Upper lobe of left lung (tissue), 6 donors: ENCODE measurements at regions not wholly inside any gene's neighbourhood (a gene's known extent, or its start where the extent isn't known, plus 50 kb on each side); places are given as distances from the start of the nearest gene placed in this dataset.

Source experiments
- ATAC-seq, 2 donors: fragments of 200-7000 bp; cut with Tn5 transposase; one replicate each; pipeline ENCODE4 v1.9.1; 2022; ENCODE audit warnings: mild to moderate bottlenecking in 2 of 2, moderate library complexity in 2 of 2; ENCODE audit not compliant: low FRiP score in 2 of 2
- DNase-seq, 2 donors: peaks; one replicate each; pipeline ENCODE4 v3.0.0-alpha.2; 2019 to 2020
- H3K27ac ChIP-seq, 4 donors: fragments of 200-600 bp; sonication (generic); one replicate each; pipeline ENCODE4 v1.5.1; 2016 to 2019
- H3K27me3 ChIP-seq, 4 donors: fragments of 200-600 bp; sonication (generic); one replicate each; pipeline ENCODE4 v1.5.1; 2017 to 2019
- H3K36me3 ChIP-seq, 4 donors: fragments of 200-600 bp; sonication (generic); one replicate each; pipeline ENCODE4 v1.5.1; 2016 to 2019
- H3K4me1 ChIP-seq, 4 donors: fragments of 200-600 bp; sonication (generic); one replicate each; pipeline ENCODE4 v1.5.1; 2018 to 2019
- H3K4me3 ChIP-seq, 4 donors: fragments of 200-600 bp; sonication (generic); one replicate each; pipeline ENCODE4 v1.5.1; 2017 to 2019; ENCODE audit warnings: mild to moderate bottlenecking in 2 of 4, moderate library complexity in 1 of 4
- H3K9me3 ChIP-seq, 4 donors: fragments of 200-600 bp; sonication (generic); one replicate each; pipeline ENCODE4 v1.5.1; 2018 to 2019
- EP300 ChIP-seq, 4 donors: sonication (generic); formaldehyde crosslinking; IDR thresholded peaks; one replicate each; pipeline ENCODE4 v1.5.1; 2017; ENCODE audit warnings: antibody characterized with exemption in 4 of 4, control low read depth in 2 of 4
- POLR2A ChIP-seq, 4 donors: fragments of 450-650 bp; IDR thresholded peaks; one replicate each; pipeline ENCODE4 v1.5.1; 2016 to 2017; ENCODE audit warnings: antibody characterized with exemption in 4 of 4, mild to moderate bottlenecking in 2 of 4
- POLR2AphosphoS5 ChIP-seq, 2 donors: sonication (generic); formaldehyde crosslinking; IDR thresholded peaks; one replicate each; pipeline ENCODE4 v1.5.1; 2017; ENCODE audit warnings: antibody characterized with exemption in 2 of 2
- WGBS, 2 donors: methylation state at CpG; one replicate each; pipeline ENCODE4 v1.1.5; 2017 to 2018; 5-methylcytosine and 5-hydroxymethylcytosine counted together
- TF ChIP-seq, protein P1 (sequence below), 6 experiments: fragments of 450-650 bp in 4 of 6; fragments of 200-600 bp in 2 of 6; sonication (generic) in 2 of 6; IDR thresholded peaks; one replicate each; pipeline ENCODE4 v1.5.1; 2016 to 2019; ENCODE audit warnings: antibody characterized with exemption in 6 of 6
- donor health status: DM: no; HTN: no; CAD: no; lungs with moderate emphysema.
- donor health status: DM: no; HTN: yes; CAD: no; lungs with severe emphysema.

- Histone ChIP-seq H3K4me1 (no peaks in the 10 kb centered on the region), H3K36me3 (peaks cover 14 to 54% (median 37%) of the 10 kb centered on the region in 4 donors), H3K9me3 (no peaks in the 10 kb centered on the region), H3K27me3 (no peaks in the 10 kb centered on the region), H3K27ac (no peak overlapping the region), H3K4me3 (no peak overlapping the region)
- no peak for ATAC-seq
- TF ChIP-seq POLR2AphosphoS5 (IDR thresholded peaks at IDR 0.05) (no peak), EP300 (IDR thresholded peaks at IDR 0.05) (no peak), POLR2A (IDR thresholded peaks at IDR 0.05) (no peak)
- TF ChIP-seq, protein P1, sequence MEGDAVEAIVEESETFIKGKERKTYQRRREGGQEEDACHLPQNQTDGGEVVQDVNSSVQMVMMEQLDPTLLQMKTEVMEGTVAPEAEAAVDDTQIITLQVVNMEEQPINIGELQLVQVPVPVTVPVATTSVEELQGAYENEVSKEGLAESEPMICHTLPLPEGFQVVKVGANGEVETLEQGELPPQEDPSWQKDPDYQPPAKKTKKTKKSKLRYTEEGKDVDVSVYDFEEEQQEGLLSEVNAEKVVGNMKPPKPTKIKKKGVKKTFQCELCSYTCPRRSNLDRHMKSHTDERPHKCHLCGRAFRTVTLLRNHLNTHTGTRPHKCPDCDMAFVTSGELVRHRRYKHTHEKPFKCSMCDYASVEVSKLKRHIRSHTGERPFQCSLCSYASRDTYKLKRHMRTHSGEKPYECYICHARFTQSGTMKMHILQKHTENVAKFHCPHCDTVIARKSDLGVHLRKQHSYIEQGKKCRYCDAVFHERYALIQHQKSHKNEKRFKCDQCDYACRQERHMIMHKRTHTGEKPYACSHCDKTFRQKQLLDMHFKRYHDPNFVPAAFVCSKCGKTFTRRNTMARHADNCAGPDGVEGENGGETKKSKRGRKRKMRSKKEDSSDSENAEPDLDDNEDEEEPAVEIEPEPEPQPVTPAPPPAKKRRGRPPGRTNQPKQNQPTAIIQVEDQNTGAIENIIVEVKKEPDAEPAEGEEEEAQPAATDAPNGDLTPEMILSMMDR (IDR thresholded peaks at IDR 0.05) = no peak
- no peak for DNase-seq
- WGBS, 2 donors = 42 to 54% methylated on average over 3 of the region's 3 CpGs
These were observed 71.3 kb downstream of the SYNE3 start for GRCh38 chr14:95445161-95445560.

GRCh38 chr14:95444132-95445129 is 72.0 kb downstream of the SYNE3 start:
- DNase-seq (no peak), ATAC-seq (no peak)
- TF ChIP-seq EP300 (IDR thresholded peaks at IDR 0.05) = no peak
- Histone ChIP-seq H3K4me3 (no peak overlapping the region), H3K27ac (no peak overlapping the region), H3K27me3 (no peaks in the 10 kb centered on the region), H3K9me3 (no peaks in the 10 kb centered on the region), H3K4me1 (no peaks in the 10 kb centered on the region), H3K36me3 (peaks cover 9 to 48% (median 34%) of the 10 kb centered on the region in 4 donors)
- WGBS, 2 donors = 92 to 97% methylated on average over 8 to 16 of the region's 16 CpGs

GRCh38 chr14:95442633-95443021 is 73.8 kb downstream of the SYNE3 start:
- 33 to 42% methylated on average over 4 to 5 of the region's 5 CpGs for WGBS, 2 donors
- H3K9me3 ChIP-seq = no peaks in the 10 kb centered on the region
- H3K27me3 ChIP-seq = no peaks in the 10 kb centered on the region
- DNase-seq (peak in 1 of 2 donors; percentile 81), ATAC-seq (peak; percentile 89 to 94)
- peaks cover 3 to 50% (median 36%) of the 10 kb centered on the region in 4 donors for H3K36me3 ChIP-seq
- H3K27ac ChIP-seq = no peak overlapping the region
- no peak overlapping the region for H3K4me3 ChIP-seq
- TF ChIP-seq POLR2AphosphoS5 (IDR thresholded peaks at IDR 0.05) (no peak), POLR2A (IDR thresholded peaks at IDR 0.05) (no peak)
- TF ChIP-seq, protein P1 (IDR thresholded peaks at IDR 0.05) = peak; percentile 74 to 89 (median 82)
- no peaks in the 10 kb centered on the region for H3K4me1 ChIP-seq

DNA sequence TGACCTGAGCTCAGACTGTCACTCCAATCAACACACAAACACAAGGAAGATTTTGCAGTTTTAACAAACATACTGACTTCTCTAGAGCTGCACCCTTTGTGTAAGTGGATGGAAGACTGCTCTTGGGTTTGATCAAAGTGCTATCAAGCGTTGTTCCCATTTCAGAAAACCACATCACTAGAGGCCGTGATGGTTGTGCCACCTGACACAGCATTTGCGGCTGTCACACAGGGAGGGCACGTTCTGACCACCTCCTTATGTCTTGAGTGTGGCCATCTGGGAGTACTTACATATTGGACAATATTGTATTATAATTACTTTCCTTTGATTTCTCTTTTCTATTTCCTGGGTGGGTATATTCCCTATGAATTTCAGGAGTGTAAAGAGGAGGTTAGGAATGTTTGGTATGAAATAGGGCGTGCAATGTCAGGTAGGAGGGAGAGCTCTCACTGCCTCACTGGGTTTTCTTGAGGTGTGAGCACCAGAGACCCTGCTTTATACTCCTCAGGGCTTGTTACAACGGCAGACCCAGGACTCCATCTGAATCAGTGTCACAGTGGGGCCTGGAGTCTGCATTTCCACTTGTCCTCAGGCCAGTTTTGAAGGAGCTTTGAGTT is 74.3 kb downstream of the SYNE3 start:
- no peak overlapping the region for H3K4me3 ChIP-seq
- H3K4me1 ChIP-seq = no peaks in the 10 kb centered on the region
- no peak for DNase-seq
- peaks cover 3 to 49% (median 35%) of the 10 kb centered on the region in 4 donors for H3K36me3 ChIP-seq
- no peak overlapping the region for H3K27ac ChIP-seq
- H3K27me3 ChIP-seq = no peaks in the 10 kb centered on the region
- H3K9me3 ChIP-seq = no peaks in the 10 kb centered on the region
- WGBS, 2 donors = 59 to 63% methylated on average over 6 of the region's 6 CpGs
- no peak for TF ChIP-seq POLR2A (IDR thresholded peaks at IDR 0.05)
- no peak for TF ChIP-seq POLR2AphosphoS5 (IDR thresholded peaks at IDR 0.05)
- peak in 1 of 2 donors; percentile 8 for ATAC-seq

GRCh38 chr14:95440951-95441350 is 75.5 kb downstream of the SYNE3 start:
- Histone ChIP-seq H3K4me3 (no peak overlapping the region), H3K9me3 (no peaks in the 10 kb centered on the region), H3K4me1 (no peaks in the 10 kb centered on the region), H3K27ac (no peak overlapping the region), H3K36me3 (peaks cover 8 to 52% (median 41%) of the 10 kb centered on the region in 4 donors), H3K27me3 (no peaks in the 10 kb centered on the region)
- ATAC-seq = no peak
- no peak for DNase-seq
- TF ChIP-seq, protein P1 (IDR thresholded peaks at IDR 0.05) = no peak
- TF ChIP-seq POLR2A (IDR thresholded peaks at IDR 0.05) = no peak
- no peak for TF ChIP-seq EP300 (IDR thresholded peaks at IDR 0.05)
- TF ChIP-seq POLR2AphosphoS5 (IDR thresholded peaks at IDR 0.05) = no peak
- 87 to 92% methylated on average over 2 of the region's 2 CpGs for WGBS, 2 donors
